Omental fat pad (tissue), 3 donors: ENCODE measurements at regions not wholly inside any gene's neighbourhood (a gene's known extent, or its start where the extent isn't known, plus 50 kb on each side); places are given as distances from the start of the nearest gene placed in this dataset.

ENCODE experiments used
- ATAC-seq: fragments of 150-250 bp; one replicate; pipeline ENCODE4 v1.9.1; 2016; ENCODE audit warnings: mild to moderate bottlenecking, moderate library complexity; ENCODE audit not compliant: low FRiP score
- DNase-seq: peaks from one replicate; pipeline ENCODE4 v3.0.0-alpha.2; 2019; ENCODE audit warnings: low spot score
- CTCF ChIP-seq, 3 donors: fragments of 450-650 bp; IDR thresholded peaks; one replicate each; pipeline ENCODE4 v1.5.1; 2016 to 2017; ENCODE audit warnings: antibody characterized with exemption in 3 of 3, mild to moderate bottlenecking in 3 of 3, moderate library complexity in 2 of 3

- ATAC-seq (no peak), DNase-seq (no peak)
- TF ChIP-seq CTCF (IDR thresholded peaks at IDR 0.05), result no peak
Measured at GRCh38 chr5:6885581-6885980, 172.3 kb downstream of the TENT4A start.

- ATAC-seq (no peak), DNase-seq (no peak)
- no peak for TF ChIP-seq CTCF (IDR thresholded peaks at IDR 0.05)
Measured at GRCh38 chr5:6886866-6887265, 173.6 kb downstream of the TENT4A start.

- no peak for DNase-seq
- ATAC-seq, result no peak
- TF ChIP-seq CTCF (IDR thresholded peaks at IDR 0.05), result no peak
Measured at GRCh38 chr5:6889030-6889429, 175.8 kb downstream of the TENT4A start.

- no peak for ATAC-seq
- DNase-seq, result no peak
- TF ChIP-seq CTCF (IDR thresholded peaks at IDR 0.05), result no peak
Measured at GRCh38 chr5:6899221-6899620, 186.0 kb downstream of the TENT4A start.

GRCh38 chr5:6900247-6901227 lies 187.3 kb downstream of the TENT4A start:
- no peak for TF ChIP-seq CTCF (IDR thresholded peaks at IDR 0.05)
- no peak for ATAC-seq

GRCh38 chr5:6902094-6902493 lies 188.9 kb downstream of the TENT4A start:
- no peak for ATAC-seq
- no peak for TF ChIP-seq CTCF (IDR thresholded peaks at IDR 0.05)
- DNase-seq, result no peak

More at GRCh38 chr5:6900247-6901227, 187.3 kb downstream of the TENT4A start:
- DNase-seq, result no peak

GRCh38 chr5:6902597-6902996 lies 189.4 kb downstream of the TENT4A start:
- TF ChIP-seq CTCF (IDR thresholded peaks at IDR 0.05), result no peak
- no peak for ATAC-seq
- no peak for DNase-seq
